Progenitor cell of endocrine pancreas (in vitro differentiated cells): ENCODE measurements at regions not wholly inside any gene's neighbourhood (a gene's known extent, or its start where the extent isn't known, plus 50 kb on each side); places are given as distances from the start of the nearest gene placed in this dataset.

Source experiments
- DNase-seq: peaks from one replicate; pipeline ENCODE4 v3.0.0; 2021; ENCODE audit warnings: low spot score; ENCODE audit not compliant: unreplicated experiment
- H3K27ac Mint-ChIP-seq: 2 replicates; pipeline ENCODE4 v1.8.0; 2021; ENCODE audit warnings: mild to moderate bottlenecking, moderate library complexity, mixed read lengths
- H3K27me3 Mint-ChIP-seq: 2 replicates; pipeline ENCODE4 v1.8.0; 2021; ENCODE audit warnings: mixed read lengths
- H3K36me3 Mint-ChIP-seq: 2 replicates; pipeline ENCODE4 v1.8.0; 2022; ENCODE audit warnings: mixed read lengths; ENCODE audit not compliant: insufficient read depth
- H3K4me1 Mint-ChIP-seq: 2 replicates; pipeline ENCODE4 v1.8.0; 2021; ENCODE audit warnings: low read depth, mixed read lengths
- H3K4me3 Mint-ChIP-seq: 2 replicates; pipeline ENCODE4 v1.8.0; 2021; ENCODE audit warnings: low read depth, mild to moderate bottlenecking, moderate library complexity, mixed read lengths
- H3K9me3 Mint-ChIP-seq: 2 replicates; pipeline ENCODE4 v1.8.0; 2021; ENCODE audit warnings: low read depth, mixed read lengths
- TF ChIP-seq, protein P1 (sequence below): fragments of 200-600 bp; sonication (generic); IDR thresholded peaks from one replicate; pipeline ENCODE4 v1.5.0; 2021; ENCODE audit warnings: antibody characterized with exemption, mild to moderate bottlenecking; ENCODE audit not compliant: unreplicated experiment

DNA sequence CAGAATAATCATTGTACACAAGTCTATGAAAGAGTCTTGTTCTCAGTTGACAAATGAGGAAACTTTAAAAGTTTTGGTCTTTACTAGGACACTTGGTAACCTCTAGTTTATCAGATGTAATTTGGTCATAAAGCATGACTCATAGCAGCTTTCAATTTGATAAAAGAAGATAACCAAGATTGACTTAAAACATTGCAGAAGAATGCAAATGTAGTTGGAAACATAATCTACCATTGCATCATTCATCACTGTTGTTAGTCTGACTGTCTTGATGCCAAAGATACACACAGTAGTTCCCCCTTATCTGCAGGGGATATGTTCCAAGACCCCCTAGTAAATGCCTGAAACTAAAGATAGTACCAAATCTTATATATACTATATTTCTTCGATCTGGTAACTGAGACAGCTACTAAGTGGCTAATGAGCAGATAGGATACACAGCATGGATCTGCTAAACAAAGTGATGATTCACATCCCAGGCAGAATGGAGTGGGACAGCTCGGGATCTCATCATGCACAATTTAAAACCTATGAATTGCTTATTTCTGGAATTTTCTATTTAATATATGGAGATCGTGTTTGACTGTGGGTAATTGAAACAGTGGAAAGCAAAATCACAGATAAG lies 131.4 kb upstream of the CCDC68 start:
- no peaks in the 10 kb centered on the region for H3K9me3 Mint-ChIP-seq
- TF ChIP-seq, protein P1, sequence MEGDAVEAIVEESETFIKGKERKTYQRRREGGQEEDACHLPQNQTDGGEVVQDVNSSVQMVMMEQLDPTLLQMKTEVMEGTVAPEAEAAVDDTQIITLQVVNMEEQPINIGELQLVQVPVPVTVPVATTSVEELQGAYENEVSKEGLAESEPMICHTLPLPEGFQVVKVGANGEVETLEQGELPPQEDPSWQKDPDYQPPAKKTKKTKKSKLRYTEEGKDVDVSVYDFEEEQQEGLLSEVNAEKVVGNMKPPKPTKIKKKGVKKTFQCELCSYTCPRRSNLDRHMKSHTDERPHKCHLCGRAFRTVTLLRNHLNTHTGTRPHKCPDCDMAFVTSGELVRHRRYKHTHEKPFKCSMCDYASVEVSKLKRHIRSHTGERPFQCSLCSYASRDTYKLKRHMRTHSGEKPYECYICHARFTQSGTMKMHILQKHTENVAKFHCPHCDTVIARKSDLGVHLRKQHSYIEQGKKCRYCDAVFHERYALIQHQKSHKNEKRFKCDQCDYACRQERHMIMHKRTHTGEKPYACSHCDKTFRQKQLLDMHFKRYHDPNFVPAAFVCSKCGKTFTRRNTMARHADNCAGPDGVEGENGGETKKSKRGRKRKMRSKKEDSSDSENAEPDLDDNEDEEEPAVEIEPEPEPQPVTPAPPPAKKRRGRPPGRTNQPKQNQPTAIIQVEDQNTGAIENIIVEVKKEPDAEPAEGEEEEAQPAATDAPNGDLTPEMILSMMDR, result no peak
- no peaks in the 10 kb centered on the region for H3K36me3 Mint-ChIP-seq
- H3K4me3 Mint-ChIP-seq, result no peak overlapping the region
- H3K4me1 Mint-ChIP-seq, result peaks cover 3% of the 10 kb centered on the region
- no peak overlapping the region for H3K27ac Mint-ChIP-seq
- no peak for DNase-seq
- H3K27me3 Mint-ChIP-seq, result peaks cover 9% of the 10 kb centered on the region

DNA sequence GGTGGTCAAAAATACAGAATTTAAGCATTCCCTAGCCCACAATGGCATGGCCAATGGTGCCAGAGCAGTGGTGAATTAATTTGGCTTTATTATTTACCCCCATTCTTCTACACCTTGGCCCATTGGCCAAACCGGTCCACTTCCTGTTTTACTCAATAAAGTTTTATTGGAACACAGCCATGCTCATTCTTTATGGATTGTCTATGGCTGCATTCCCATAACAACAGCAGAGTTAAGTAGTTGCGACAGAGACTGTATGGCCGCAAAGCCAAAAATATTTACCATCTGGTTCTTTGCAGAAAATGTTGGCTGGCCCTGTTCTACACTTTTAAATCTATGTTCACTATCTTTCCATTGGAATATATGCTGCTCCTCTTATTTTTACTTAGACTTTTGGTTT lies 130.3 kb upstream of the CCDC68 start:
- no peaks in the 10 kb centered on the region for H3K4me1 Mint-ChIP-seq
- H3K36me3 Mint-ChIP-seq, result no peaks in the 10 kb centered on the region
- no peak for DNase-seq
- no peak overlapping the region for H3K4me3 Mint-ChIP-seq
- TF ChIP-seq, protein P1, result no peak
- H3K27ac Mint-ChIP-seq, result no peak overlapping the region
- H3K27me3 Mint-ChIP-seq, result peaks cover 6% of the 10 kb centered on the region
- H3K9me3 Mint-ChIP-seq, result no peaks in the 10 kb centered on the region

DNA sequence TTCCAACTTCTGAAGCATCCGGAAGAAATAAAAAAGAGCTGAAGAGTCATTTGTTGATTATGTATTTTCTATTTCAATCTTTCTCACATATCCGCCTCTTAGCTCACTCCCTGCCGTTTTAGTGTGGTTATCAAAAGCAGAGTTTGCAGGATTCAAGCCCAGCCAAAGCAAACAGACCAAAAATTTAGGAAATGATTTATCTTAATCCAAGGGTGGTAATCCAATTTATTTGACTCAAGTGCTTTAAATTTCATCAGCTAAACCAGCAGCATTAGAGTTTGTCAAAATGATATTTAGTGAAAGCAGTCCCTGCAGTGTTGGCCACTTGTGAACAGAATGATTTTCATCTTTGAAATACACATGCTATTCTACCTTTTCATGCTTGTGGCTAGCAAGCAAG lies 129.3 kb upstream of the CCDC68 start:
- no peaks in the 10 kb centered on the region for H3K9me3 Mint-ChIP-seq
- TF ChIP-seq, protein P1, result no peak
- no peaks in the 10 kb centered on the region for H3K4me1 Mint-ChIP-seq

DNA sequence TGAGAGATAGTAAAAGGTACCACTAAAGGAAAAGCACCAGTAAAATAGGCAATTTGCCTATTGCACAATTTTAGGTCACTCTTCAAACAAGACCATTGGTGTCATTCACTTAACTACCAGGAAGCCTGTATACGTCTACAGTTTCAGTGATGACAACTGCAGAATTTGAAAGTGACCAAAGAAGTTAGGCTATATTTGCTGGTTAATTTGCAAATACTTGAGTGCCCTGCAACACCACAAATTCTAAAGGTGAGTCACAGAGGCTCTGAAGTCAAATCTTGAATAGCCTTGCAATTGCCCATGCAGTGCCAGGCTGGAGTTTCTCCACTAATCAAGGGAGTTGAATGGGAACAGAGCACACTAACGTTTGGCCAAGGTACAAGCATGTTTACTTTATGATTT lies 128.7 kb upstream of the CCDC68 start:
- Mint-ChIP-seq H3K27me3 (peaks cover 6% of the 10 kb centered on the region), H3K36me3 (no peaks in the 10 kb centered on the region), H3K9me3 (no peaks in the 10 kb centered on the region), H3K27ac (no peak overlapping the region), H3K4me1 (no peaks in the 10 kb centered on the region), H3K4me3 (no peak overlapping the region)
- TF ChIP-seq, protein P1, result no peak
- no peak for DNase-seq

More for the DNA sequence above, 129.3 kb upstream of the CCDC68 start:
- DNase-seq, result no peak
- Mint-ChIP-seq H3K4me3 (no peak overlapping the region), H3K27ac (no peak overlapping the region), H3K27me3 (peaks cover 6% of the 10 kb centered on the region), H3K36me3 (no peaks in the 10 kb centered on the region)

GRCh38 chr18:55086906-55087305 lies 127.6 kb upstream of the CCDC68 start:
- TF ChIP-seq, protein P1, result no peak
- DNase-seq, result no peak
- H3K27me3 Mint-ChIP-seq, result peaks cover 6% of the 10 kb centered on the region
- no peaks in the 10 kb centered on the region for H3K36me3 Mint-ChIP-seq
- H3K9me3 Mint-ChIP-seq, result no peaks in the 10 kb centered on the region
- H3K4me1 Mint-ChIP-seq, result no peaks in the 10 kb centered on the region
- no peak overlapping the region for H3K27ac Mint-ChIP-seq
- H3K4me3 Mint-ChIP-seq, result no peak overlapping the region
